K562 (cell line): ENCODE measurements at regions not wholly inside any gene's neighbourhood (a gene's known extent, or its start where the extent isn't known, plus 50 kb on each side); places are given as distances from the start of the nearest gene placed in this dataset.

ENCODE experiments used
- CTBP1 ChIP-seq: fragments of 450-650 bp; IDR thresholded peaks from 2 replicates; pipeline ENCODE4 v1.6.1; 2016; ENCODE audit warnings: borderline replicate concordance
- DPF2 ChIP-seq: fragments of 450-650 bp; IDR thresholded peaks from 2 replicates; pipeline ENCODE4 v1.6.1; 2016
- HES1 ChIP-seq: fragments of 450-650 bp; IDR thresholded peaks from 2 replicates; pipeline ENCODE4 v1.6.1; 2016; ENCODE audit warnings: low read depth, mild to moderate bottlenecking, moderate library complexity
- JUND ChIP-seq, 2 experiments: IDR thresholded peaks; 2 replicates in 1 of 2; 3 replicates in 1 of 2; pipeline ENCODE4 v1.6.1; 2011; ENCODE audit warnings: borderline replicate concordance in 2 of 2, low read depth in 2 of 2, low read length in 2 of 2, improper control_type of control experiment in 1 of 2, missing biosample characterization in 1 of 2, missing genetic modification characterization in 1 of 2, missing genetic modification reagents in 1 of 2
- MED1 ChIP-seq: sonication (generic); formaldehyde crosslinking; IDR thresholded peaks from 2 replicates; pipeline ENCODE4 v1.8.1; 2023; ENCODE audit warnings: missing genetic modification reagents, borderline replicate concordance
- NR2C2 ChIP-seq, 2 experiments: fragments of 200-800 bp in 1 of 2; sonication (Bioruptor generic) in 1 of 2; sonication (generic) in 1 of 2; formaldehyde crosslinking in 1 of 2; IDR thresholded peaks; 2 replicates each; pipeline versions ENCODE4 v1.6.1 to v1.8.0; 2016 to 2022; ENCODE audit warnings: mild to moderate bottlenecking in 1 of 2, missing compliant biosample characterization in 1 of 2, missing genetic modification characterization in 1 of 2, missing genetic modification reagents in 1 of 2
- PBX2 ChIP-seq, 2 experiments: IDR thresholded peaks in 1 of 2; conservative IDR thresholded peaks in 1 of 2; 2 replicates each; pipeline ENCODE4 v1.6.1; 2016; ENCODE audit warnings: low read depth in 2 of 2, mild to moderate bottlenecking in 1 of 2, missing compliant biosample characterization in 1 of 2, missing genetic modification characterization in 1 of 2, moderate library complexity in 1 of 2
- PHF8 ChIP-seq: fragments of 200-600 bp; sonication (generic); IDR thresholded peaks from 2 replicates; pipeline ENCODE4 v1.6.1; 2012; ENCODE audit warnings: mixed run types, mild to moderate bottlenecking, inconsistent platforms, low read length, moderate library complexity, borderline replicate concordance
- RFX7 ChIP-seq: fragments of 250-450 bp; sonication (Bioruptor Pico); IDR thresholded peaks from 2 replicates; pipeline ENCODE4 v1.5.1; 2021; ENCODE audit warnings: mild to moderate bottlenecking
- SRF ChIP-seq, 2 experiments: fragments of 250-450, 450-650 bp in 1 of 2; sonication (Bioruptor Pico) in 1 of 2; sonication (generic) in 1 of 2; formaldehyde crosslinking; IDR thresholded peaks; 2 replicates each; pipeline versions ENCODE4 v1.5.0 to v1.5.1; 2020 to 2022; ENCODE audit warnings: mild to moderate bottlenecking in 1 of 2, missing genetic modification reagents in 1 of 2
- TEAD4 ChIP-seq, 2 experiments: sonication (generic) in 1 of 2; formaldehyde crosslinking in 1 of 2; IDR thresholded peaks; 2 replicates each; pipeline versions ENCODE4 v1.6.1 to v1.8.0; 2012 to 2022; ENCODE audit warnings: borderline replicate concordance in 1 of 2, inconsistent platforms in 1 of 2, low read length in 1 of 2, mild to moderate bottlenecking in 1 of 2, missing genetic modification reagents in 1 of 2
- ZNF318 ChIP-seq, 2 experiments: fragments of 450-650 bp; IDR thresholded peaks; 2 replicates each; pipeline ENCODE4 v1.6.1; 2016; ENCODE audit warnings: mild to moderate bottlenecking in 2 of 2, borderline replicate concordance in 1 of 2, low read depth in 1 of 2, moderate library complexity in 1 of 2

- TF ChIP-seq SRF (CRISPR knock-in tag; IDR thresholded peaks at IDR 0.05) (peak; percentile 23 to 78; a peak in 3 of 4 replicates), PBX2 (CRISPR knock-in tag; IDR thresholded peaks at IDR 0.05; ENCODE audit: low read depth) (no peak), PBX2 (tag; conservative IDR thresholded peaks at IDR 0.05; ENCODE audit: low read depth) (peak; percentile 73), HES1 (peak; percentile 76), DPF2 (0 out of 2 replicates have a peak, but pooled peaks have one; percentile 14), CTBP1 (peak; percentile 86), JUND (IDR thresholded peaks at IDR 0.05; ENCODE audit: borderline replicate concordance, low read depth, low read length) (no peak), JUND (tag; IDR thresholded peaks at IDR 0.05; ENCODE audit: borderline replicate concordance, low read depth, low read length) (0 out of 3 replicates have a peak, but pooled peaks have one; percentile 9), ZNF318 (IDR thresholded peaks at IDR 0.05; ENCODE audit: borderline replicate concordance in 1 of 2, low read depth in 1 of 2) (0 out of 4 replicates have a peak, but pooled peaks of 1 of the 2 experiments have one; percentile 43), TEAD4 (IDR thresholded peaks at IDR 0.05; ENCODE audit: low read length) (peak; percentile 52; the same call in 1 of the 2 replicates), TEAD4 (CRISPR knock-in tag; IDR thresholded peaks at IDR 0.05; ENCODE audit: borderline replicate concordance) (no peak), NR2C2 (CRISPR knock-in tag; IDR thresholded peaks at IDR 0.05) (no peak), NR2C2 (tag; IDR thresholded peaks at IDR 0.05) (0 out of 2 replicates have a peak, but pooled peaks have one; percentile 16), MED1 (no peak), PHF8 (no peak), RFX7 (CRISPR knock-in tag) (no peak)
These were observed 298.0 kb upstream of the PROK2 start (continued) for GRCh38 chr3:72082776-72083462.
